Activated CD4-positive, alpha-beta T cell treated with anti-CD3 and anti-CD28 coated beads, Interleukin-2, amount 50 U/mL, for 48 hours (primary cell): ENCODE measurements at regions not wholly inside any gene's neighbourhood (a gene's known extent, or its start where the extent isn't known, plus 50 kb on each side); places are given as distances from the start of the nearest gene placed in this dataset.
"Not testable (repeated sequence)": the region's sequence is repeated elsewhere in the genome, so short reads cannot be mapped to it uniquely, and the experiment has no call there.

ENCODE experiments used
- DNase-seq, 2 experiments: peaks; one replicate each; pipeline ENCODE4 v3.0.0-alpha.2; 2020

GRCh38 chr1:223951551-223951950, 105.8 kb upstream of the TP53BP2 start:
- DNase-seq: not testable (repeated sequence)

GRCh38 chr1:223949944-223950343, 104.2 kb upstream of the TP53BP2 start:
- not testable (repeated sequence) for DNase-seq

DNA sequence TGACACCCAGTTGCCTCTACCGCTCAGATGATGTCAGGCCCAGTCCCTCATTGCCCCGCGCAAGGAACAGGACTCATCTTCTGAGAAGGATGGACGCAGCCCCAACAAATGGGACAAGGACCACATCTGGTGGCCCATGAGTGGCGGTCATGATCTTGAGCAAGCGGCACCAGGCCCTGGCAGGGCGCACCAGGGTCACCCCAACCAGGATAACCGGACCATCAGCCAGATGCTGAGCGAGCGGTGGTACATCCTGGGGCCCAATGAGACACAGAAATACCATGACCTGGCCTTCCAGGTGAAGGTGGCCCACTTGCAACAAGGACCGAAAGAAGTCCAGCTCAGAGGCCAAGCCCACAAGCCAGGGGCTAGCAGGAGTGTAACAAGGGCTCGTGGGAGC, 102.3 kb upstream of the TP53BP2 start:
- not testable (repeated sequence) for DNase-seq

DNA sequence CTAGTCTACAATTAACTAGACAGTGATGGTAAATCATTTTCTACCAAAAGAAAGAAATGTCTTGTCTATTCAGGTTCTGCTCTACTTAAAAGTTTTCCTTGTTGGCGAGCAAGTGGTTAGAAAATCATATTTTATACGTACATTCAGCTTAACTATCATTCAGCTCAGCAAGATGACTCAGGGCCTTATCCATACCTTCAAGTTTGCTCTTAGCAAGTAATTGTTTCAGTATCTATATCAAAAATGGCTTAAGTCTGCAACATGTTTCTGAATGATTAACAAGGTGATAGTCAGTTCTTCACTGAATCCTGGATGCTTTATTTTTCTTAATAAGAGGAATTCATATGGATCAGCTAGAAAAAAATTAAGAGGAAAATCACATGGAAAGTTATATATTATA, 90.8 kb upstream of the TP53BP2 start:
- DNase-seq: not testable (repeated sequence)

- not testable (repeated sequence) for DNase-seq
Observed at GRCh38 chr1:223931476-223931875, 85.7 kb upstream of the TP53BP2 start.

DNA sequence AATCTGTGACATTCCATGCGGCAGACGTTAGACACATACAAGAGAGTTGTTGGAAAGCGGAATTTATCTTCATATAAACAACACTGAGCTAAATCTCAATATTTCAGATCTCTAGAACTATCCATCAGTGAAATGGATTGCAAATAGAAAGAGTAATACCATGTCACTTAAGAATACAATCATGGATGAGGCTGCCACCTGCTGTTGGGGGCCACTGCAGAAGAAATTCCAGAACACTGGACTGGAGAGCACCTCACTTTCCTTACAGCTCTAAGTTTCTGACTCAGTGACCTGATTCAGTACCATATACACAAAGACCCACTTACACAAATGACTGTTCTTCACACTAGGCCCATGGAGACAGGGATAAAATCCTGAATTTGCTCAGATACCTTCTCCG, 75.1 kb upstream of the TP53BP2 start:
- DNase-seq: peak in 1 of 2 experiments; percentile 14

GRCh38 chr1:223915476-223915875, 69.7 kb upstream of the TP53BP2 start:
- not testable (repeated sequence) for DNase-seq

- not testable (repeated sequence) for DNase-seq
Observed at GRCh38 chr1:223913715-223914114, 68.0 kb upstream of the TP53BP2 start.

GRCh38 chr1:223907943-223908587, 62.3 kb upstream of the TP53BP2 start:
- DNase-seq: peak; percentile 26 to 31

- DNase-seq: not testable (repeated sequence)
Observed at GRCh38 chr1:223903221-223903620, 57.5 kb upstream of the TP53BP2 start.

DNA sequence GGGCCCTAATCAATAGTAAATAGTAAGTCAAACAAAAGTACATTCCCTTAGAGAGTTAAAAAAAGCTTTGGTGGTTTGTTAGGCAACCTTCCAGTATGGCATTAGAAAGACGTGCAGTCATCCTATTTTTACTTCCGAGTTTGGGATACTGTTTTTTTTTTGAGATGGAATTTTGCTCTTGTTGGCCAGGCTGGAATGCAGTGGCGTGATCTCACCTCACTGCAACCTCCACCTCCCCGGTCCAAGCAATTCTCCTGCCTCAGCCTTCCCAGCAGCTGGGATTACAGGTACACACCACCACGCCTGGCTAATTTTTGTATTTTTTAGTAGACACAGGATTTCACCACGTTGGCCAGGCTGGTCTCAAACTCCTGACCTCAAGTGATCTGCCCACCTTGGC, 54.0 kb upstream of the TP53BP2 start:
- DNase-seq: not testable (repeated sequence)

DNA sequence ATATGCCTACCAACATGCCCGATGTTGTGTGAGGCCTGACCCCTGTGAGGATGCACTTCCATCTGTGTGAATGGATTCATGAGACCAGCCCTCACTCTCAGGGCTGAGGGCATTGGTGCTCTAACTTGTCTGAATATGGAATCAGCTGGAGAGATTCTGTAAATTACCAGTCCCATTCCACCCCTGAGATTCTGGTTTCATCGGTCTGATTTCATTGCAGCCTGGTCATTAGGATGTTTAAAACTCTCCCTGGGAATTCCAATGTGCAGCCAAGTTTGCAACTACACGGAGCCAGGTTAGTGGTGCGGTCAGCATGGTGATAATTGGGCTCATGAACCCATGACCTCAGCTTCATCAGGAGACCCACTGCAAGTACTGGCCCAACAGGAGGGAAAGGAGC, 51.4 kb upstream of the TP53BP2 start:
- DNase-seq: not testable (repeated sequence)

DNA sequence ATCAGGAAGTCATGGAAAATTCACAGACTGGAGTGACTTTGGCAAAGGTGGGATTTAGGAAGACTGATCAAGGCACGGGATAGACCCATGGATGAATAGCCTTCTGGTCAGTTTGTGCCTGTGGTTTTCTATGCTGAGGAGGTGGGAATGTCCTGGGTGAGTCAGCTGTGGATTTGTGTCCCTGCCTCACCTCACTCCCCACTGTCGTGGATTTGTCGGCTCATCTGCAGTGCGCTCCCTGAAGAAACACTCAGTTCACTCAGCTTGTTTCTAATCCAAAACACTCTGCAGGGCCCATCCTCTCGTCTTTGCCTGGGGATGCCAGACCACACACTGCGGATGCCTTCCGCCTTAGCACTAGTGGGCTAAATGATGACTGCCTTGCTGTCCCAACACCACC, 50.2 kb upstream of the TP53BP2 start:
- DNase-seq: not testable (repeated sequence)
